K562 (cell line): ENCODE measurements at regions not wholly inside any gene's neighbourhood (a gene's known extent, or its start where the extent isn't known, plus 50 kb on each side); places are given as distances from the start of the nearest gene placed in this dataset.

Source experiments
- ATAC-seq: fragments of 200-7000 bp; cut with Tn5 transposase; 3 replicates; pipeline ENCODE4 v1.9.1; 2020; ENCODE audit warnings: moderate library complexity
- BruUV-seq: library from RNA; stranded (reverse); fragments of 400-500 nt; replicated peaks from 2 replicates; lab custom pipeline; 2021; lab: Mats Ljungman, UMichigan
- CTCF ChIA-PET: fragments of 300-600 bp; formaldehyde crosslinking; extraction: SDS; loops from one replicate; lab custom pipeline; 2021; ENCODE audit warnings: low intra/inter-chr PET ratio; lab: Yijun Ruan, JAX
- POLR2A ChIA-PET: fragments of 300-600, 350-650 bp; sonication (Branson Sonifier 250); formaldehyde crosslinking; extraction: SDS; loops from one replicate; lab custom pipeline; 2021; ENCODE audit warnings: antibody characterized with exemption, inconsistent platforms; lab: Yijun Ruan, JAX
- DNase-seq, 4 experiments: peaks; one replicate each; pipeline versions ENCODE4 v3.0.0 to v3.0.0-alpha.2; 2011 to 2018; ENCODE audit warnings: low spot score in 3 of 4, mixed read lengths in 3 of 4; ENCODE audit errors: extremely low read depth in 1 of 4
- FAIRE-seq: peaks from 2 replicates; lab custom pipeline; 2011; peaks lifted over from hg19 to GRCh38; lab: Jason Lieb, UNC
- H2AFZ ChIP-seq: 2 replicates; pipeline ENCODE4 v1.6.0; 2011; ENCODE audit warnings: low read depth, low read length, control low read depth, inconsistent platforms
- H3K27ac ChIP-seq: fragments of 200-600 bp; 3 replicates; pipeline ENCODE4 v1.8.0; 2011; ENCODE audit warnings: low read depth, mild to moderate bottlenecking, control low read depth, inconsistent platforms, low read length, moderate library complexity, mixed read lengths; ENCODE audit errors: extremely low read depth
- H3K27me3 ChIP-seq, 2 experiments: fragments of 300-600 bp in 1 of 2; 2 replicates in 1 of 2; 3 replicates in 1 of 2; pipeline versions ENCODE4 v1.6.0 to v1.8.0; 2011; ENCODE audit warnings: inconsistent platforms in 2 of 2, low read length in 2 of 2, mild to moderate bottlenecking in 1 of 2, mixed read lengths in 1 of 2, moderate library complexity in 1 of 2; ENCODE audit not compliant: control insufficient read depth in 2 of 2, insufficient read depth in 2 of 2
- H3K36me3 ChIP-seq: fragments of 300-600 bp; 3 replicates; pipeline ENCODE4 v1.8.0; 2011; ENCODE audit warnings: mild to moderate bottlenecking, low read length, inconsistent platforms; ENCODE audit not compliant: control insufficient read depth, insufficient read depth
- H3K4me1 ChIP-seq, 2 experiments: fragments of 200-600 bp in 1 of 2; replicated peaks in 1 of 2; 2 replicates in 1 of 2; 3 replicates in 1 of 2; pipeline versions ENCODE4 v1.5.1 to v1.8.0; 2011; ENCODE audit warnings: inconsistent platforms in 2 of 2, low read length in 2 of 2, mild to moderate bottlenecking in 1 of 2, mixed read lengths in 1 of 2, moderate library complexity in 1 of 2; ENCODE audit not compliant: control insufficient read depth in 2 of 2, insufficient read depth in 2 of 2
- H3K4me2 ChIP-seq: 2 replicates; pipeline ENCODE4 v1.6.1; 2011; ENCODE audit warnings: low read length, control low read depth, inconsistent platforms, mixed read lengths; ENCODE audit not compliant: insufficient read depth
- H3K4me3 ChIP-seq: fragments of 200-600 bp; sonication (generic), shearing (Covaris generic); 2 replicates; pipeline ENCODE4 v1.5.1; 2016; ENCODE audit warnings: control low read depth, inconsistent platforms
- H3K79me2 ChIP-seq: fragments of 200-600 bp; 3 replicates; pipeline ENCODE4 v1.8.0; 2011; ENCODE audit warnings: low read length, inconsistent platforms; ENCODE audit not compliant: control insufficient read depth, insufficient read depth
- H3K9ac ChIP-seq, 2 experiments: 2 replicates each; pipeline versions ENCODE4 v1.6.0 to v1.6.1; 2011; ENCODE audit warnings: low read depth in 2 of 2, low read length in 2 of 2, control low read depth in 1 of 2, inconsistent platforms in 1 of 2, mild to moderate bottlenecking in 1 of 2, mixed read lengths in 1 of 2; ENCODE audit not compliant: insufficient read depth in 1 of 2
- H3K9me1 ChIP-seq: one replicate; pipeline ENCODE4 v1.6.0; 2011; ENCODE audit warnings: inconsistent platforms, mild to moderate bottlenecking, low read length, moderate library complexity; ENCODE audit not compliant: control insufficient read depth, insufficient read depth
- H3K9me3 ChIP-seq: replicated peaks from 2 replicates; pipeline ENCODE4 v1.5.1; 2011; ENCODE audit warnings: low read depth, low read length, inconsistent platforms; ENCODE audit not compliant: control insufficient read depth, insufficient read depth
- H4K20me1 ChIP-seq: replicated peaks from 2 replicates; pipeline ENCODE4 v1.6.1; 2011; ENCODE audit warnings: low read length, inconsistent platforms, mixed read lengths; ENCODE audit not compliant: control insufficient read depth, insufficient read depth
- ARID2 ChIP-seq: fragments of 450-650 bp; IDR thresholded peaks from 2 replicates; pipeline ENCODE4 v1.6.1; 2017; ENCODE audit warnings: antibody characterized with exemption, mild to moderate bottlenecking
- JUND ChIP-seq, 2 experiments: IDR thresholded peaks; 2 replicates in 1 of 2; 3 replicates in 1 of 2; pipeline ENCODE4 v1.6.1; 2011; ENCODE audit warnings: borderline replicate concordance in 2 of 2, low read depth in 2 of 2, low read length in 2 of 2, improper control_type of control experiment in 1 of 2, missing biosample characterization in 1 of 2, missing genetic modification characterization in 1 of 2, missing genetic modification reagents in 1 of 2
- NFXL1 ChIP-seq: fragments of 450-650 bp; formaldehyde crosslinking; IDR thresholded peaks from 2 replicates; pipeline ENCODE4 v1.4.0; 2021; ENCODE audit warnings: mild to moderate bottlenecking
- SMAD2 ChIP-seq: fragments of 150-350 bp; IDR thresholded peaks from 2 replicates; pipeline ENCODE4 v1.6.1; 2014; ENCODE audit warnings: low read depth, mild to moderate bottlenecking, low read length
- SMARCB1 ChIP-seq: IDR thresholded peaks from 2 replicates; pipeline ENCODE4 v1.6.1; 2011; ENCODE audit warnings: improper control_type of control experiment, low read depth; ENCODE audit not compliant: insufficient read length
- SREBF2 ChIP-seq: sonication (generic); formaldehyde crosslinking; IDR thresholded peaks from 2 replicates; pipeline ENCODE4 v1.4.0; 2020; ENCODE audit warnings: mild to moderate bottlenecking, missing genetic modification reagents
- ZNF408 ChIP-seq: fragments of 250-450 bp; sonication (Bioruptor Pico); IDR thresholded peaks from 2 replicates; pipeline ENCODE4 v1.4.0; 2020; ENCODE audit warnings: low read depth, mild to moderate bottlenecking, moderate library complexity
- WGBS: fragments of 100-300 bp; shearing (Covaris generic); methylation state at CpG from one replicate; pipeline ENCODE4 v1.1.6; 2016; ENCODE audit warnings: low coverage, mixed read lengths; ENCODE audit not compliant: insufficient coverage; ENCODE audit errors: missing lambda C conversion rate; 5-methylcytosine and 5-hydroxymethylcytosine counted together
- in situ Hi-C: fragments of 300-500 bp; cut with MboI; formaldehyde crosslinking; loops from 4 replicates; pipeline ENCODE4 v1.15.0; 2018; ENCODE audit warnings: inconsistent platforms, mixed read lengths
- intact Hi-C: fragments of 100-400 bp; cut with micrococcal nuclease; formaldehyde crosslinking; loops from 2 replicates; pipeline ENCODE4 v1.14.2; 2022
- TF ChIP-seq, protein P1 (sequence below): fragments of 250-450 bp; sonication (Bioruptor Pico); IDR thresholded peaks from 2 replicates; pipeline ENCODE4 v1.5.0; 2021; ENCODE audit warnings: mild to moderate bottlenecking, moderate library complexity
- TF ChIP-seq, protein P2 (sequence below): fragments of 450-650 bp; formaldehyde crosslinking; conservative IDR thresholded peaks from 2 replicates; pipeline ENCODE4 v1.4.0; 2022; ENCODE audit warnings: mild to moderate bottlenecking, missing genetic modification characterization
- TF ChIP-seq, protein P3 (sequence below): fragments of 450-650 bp; IDR thresholded peaks from 2 replicates; pipeline ENCODE4 v1.6.1; 2016
- TF ChIP-seq, protein P4 (sequence below): sonication (generic); formaldehyde crosslinking; IDR thresholded peaks from 2 replicates; pipeline ENCODE4 v1.8.1; 2022; ENCODE audit warnings: missing genetic modification reagents

DNA sequence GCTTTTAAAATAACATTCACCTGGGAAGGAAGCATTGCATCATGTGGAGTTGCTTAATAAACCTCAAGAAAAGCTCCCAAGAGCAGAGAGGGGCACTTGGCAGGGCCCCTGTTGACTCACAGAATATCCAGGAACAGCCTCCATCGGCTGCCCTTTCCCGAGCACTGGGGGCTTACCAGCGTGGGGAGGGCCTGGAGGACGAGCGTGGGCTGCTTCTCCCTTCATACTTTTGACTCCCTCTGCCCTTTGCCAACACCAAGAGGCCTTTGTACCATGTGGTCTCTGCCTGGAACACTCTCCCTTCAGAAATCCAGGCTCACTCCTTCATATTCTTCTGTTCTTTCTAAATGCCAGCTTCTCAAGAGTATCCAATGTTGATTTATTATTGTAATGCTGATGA lies 492.1 kb upstream of the TMEM132C start (continued):
- no peak for TF ChIP-seq SMARCB1
- no peak for TF ChIP-seq SMAD2

DNA sequence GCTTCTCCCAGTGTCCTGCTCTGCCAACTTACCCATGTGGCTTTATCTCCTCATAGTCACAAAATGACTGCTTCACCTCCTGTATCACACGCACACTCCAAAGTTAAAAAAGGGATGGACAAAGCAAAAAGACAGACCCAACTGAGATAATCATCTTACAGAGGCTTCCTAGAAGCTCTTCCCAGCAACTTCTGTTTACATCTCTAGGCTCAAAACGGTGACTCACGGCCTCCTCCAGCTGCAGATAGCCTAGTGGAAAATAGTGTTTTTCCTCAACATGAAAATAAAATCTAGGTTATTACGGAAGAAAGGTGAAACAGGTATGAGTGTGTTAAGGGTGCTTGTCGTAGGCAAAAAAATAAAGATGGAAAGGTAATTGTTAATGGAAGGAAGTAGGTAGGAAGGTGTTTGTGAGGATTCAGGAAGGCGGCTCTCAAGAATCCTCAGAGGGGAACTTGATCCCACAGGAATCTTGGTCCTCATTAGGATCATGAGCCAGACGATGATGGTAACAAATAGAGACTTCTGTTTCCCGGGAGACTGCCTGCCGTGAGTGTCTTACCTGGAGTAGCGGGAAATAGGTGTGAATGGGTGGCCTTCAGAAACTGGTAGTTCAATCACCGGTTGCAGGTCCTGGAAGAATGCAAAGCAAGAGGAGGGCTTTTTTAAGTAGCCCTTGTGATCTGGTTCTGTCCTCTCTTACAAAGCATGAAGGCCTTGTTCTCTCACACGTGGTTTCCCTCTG lies 487.5 kb upstream of the TMEM132C start:
- H3K4me1 ChIP-seq: no peaks in the 10 kb centered on the region
- no peak overlapping the region for H3K4me3 ChIP-seq
- ChIA-PET POLR2A (no interaction called here), CTCF (no interaction called here)
- 1% methylated on average over 12 of the region's 12 CpGs for WGBS
- no peak for ATAC-seq
- no peaks in the 10 kb centered on the region for H4K20me1 ChIP-seq
- no peaks in the 10 kb centered on the region for H3K79me2 ChIP-seq
- no peaks in the 10 kb centered on the region for H3K36me3 ChIP-seq
- intact Hi-C loops: no loop called here
- no peak for DNase-seq
- H3K27me3 ChIP-seq: no peaks in the 10 kb centered on the region
- no peak for FAIRE-seq
- no peaks in the 10 kb centered on the region; the same call in 1 of the 2 replicates for H3K9me3 ChIP-seq
- no peak overlapping the region for H3K4me2 ChIP-seq
- BruUV-seq: no TSS peak
- H3K27ac ChIP-seq: no peak overlapping the region
- in situ Hi-C loops: no loop called here
- no peak overlapping the region for H3K9ac ChIP-seq
- no peak overlapping the region for H2AFZ ChIP-seq
- no peaks in the 10 kb centered on the region for H3K9me1 ChIP-seq
- TF ChIP-seq, protein P1, sequence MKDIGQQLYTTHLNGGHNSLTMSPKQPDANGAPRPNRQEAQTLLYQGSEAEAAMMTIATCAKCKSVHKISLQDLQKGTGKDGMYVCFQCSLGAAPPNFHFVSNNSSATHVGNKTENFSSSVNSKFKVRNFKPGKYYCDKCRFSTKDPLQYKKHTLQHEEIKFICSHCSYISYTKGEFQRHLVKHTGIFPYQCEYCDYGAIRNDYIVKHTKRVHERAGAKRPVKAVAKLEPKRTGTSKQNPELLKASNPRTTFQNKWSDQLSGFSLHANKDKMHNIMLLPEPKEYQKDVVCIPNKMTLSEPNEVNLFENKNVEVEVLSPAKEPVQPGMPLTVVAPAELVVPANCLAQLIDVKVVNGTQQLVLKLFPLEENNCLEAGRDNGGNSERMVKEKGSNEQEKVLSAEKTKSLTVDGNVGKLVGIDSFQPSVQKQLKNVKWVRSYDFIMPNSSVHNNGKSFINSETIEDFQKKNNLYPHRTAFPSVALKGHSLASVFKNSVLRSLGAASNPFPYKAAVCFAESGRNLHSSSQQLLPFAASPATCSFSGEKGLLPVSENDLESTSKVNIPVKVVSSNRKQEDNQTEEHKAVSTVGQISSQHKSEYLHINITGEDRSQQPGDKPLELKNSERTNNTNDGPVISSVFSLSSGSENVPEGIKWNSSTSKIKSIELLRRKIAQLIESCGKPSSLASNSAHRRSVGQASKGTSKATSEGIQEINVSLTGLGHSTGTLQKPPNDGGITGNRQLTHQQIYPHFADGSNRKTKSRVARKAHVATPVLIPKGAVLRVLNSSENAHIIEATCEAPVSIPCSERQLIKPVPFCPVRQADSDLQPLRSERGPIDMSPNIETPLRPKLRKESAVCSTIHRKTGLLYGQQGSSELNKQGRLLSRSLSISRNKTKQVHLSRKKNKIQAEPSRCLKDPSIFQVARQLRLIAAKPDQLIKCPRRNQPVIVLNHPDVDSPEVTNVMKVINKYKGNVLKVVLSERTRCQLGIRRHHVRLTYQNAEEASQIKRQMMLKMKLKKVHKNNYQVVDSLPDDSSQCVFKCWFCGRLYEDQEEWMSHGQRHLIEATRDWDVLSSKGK (CRISPR knock-in tag): no peak
- TF ChIP-seq, protein P2, sequence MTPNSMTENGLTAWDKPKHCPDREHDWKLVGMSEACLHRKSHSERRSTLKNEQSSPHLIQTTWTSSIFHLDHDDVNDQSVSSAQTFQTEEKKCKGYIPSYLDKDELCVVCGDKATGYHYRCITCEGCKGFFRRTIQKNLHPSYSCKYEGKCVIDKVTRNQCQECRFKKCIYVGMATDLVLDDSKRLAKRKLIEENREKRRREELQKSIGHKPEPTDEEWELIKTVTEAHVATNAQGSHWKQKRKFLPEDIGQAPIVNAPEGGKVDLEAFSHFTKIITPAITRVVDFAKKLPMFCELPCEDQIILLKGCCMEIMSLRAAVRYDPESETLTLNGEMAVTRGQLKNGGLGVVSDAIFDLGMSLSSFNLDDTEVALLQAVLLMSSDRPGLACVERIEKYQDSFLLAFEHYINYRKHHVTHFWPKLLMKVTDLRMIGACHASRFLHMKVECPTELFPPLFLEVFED: no peak
- TF ChIP-seq, protein P3, sequence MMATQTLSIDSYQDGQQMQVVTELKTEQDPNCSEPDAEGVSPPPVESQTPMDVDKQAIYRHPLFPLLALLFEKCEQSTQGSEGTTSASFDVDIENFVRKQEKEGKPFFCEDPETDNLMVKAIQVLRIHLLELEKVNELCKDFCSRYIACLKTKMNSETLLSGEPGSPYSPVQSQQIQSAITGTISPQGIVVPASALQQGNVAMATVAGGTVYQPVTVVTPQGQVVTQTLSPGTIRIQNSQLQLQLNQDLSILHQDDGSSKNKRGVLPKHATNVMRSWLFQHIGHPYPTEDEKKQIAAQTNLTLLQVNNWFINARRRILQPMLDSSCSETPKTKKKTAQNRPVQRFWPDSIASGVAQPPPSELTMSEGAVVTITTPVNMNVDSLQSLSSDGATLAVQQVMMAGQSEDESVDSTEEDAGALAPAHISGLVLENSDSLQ: no peak
- TF ChIP-seq JUND (IDR thresholded peaks at IDR 0.05; ENCODE audit: borderline replicate concordance, low read depth, low read length): no peak
- no peak for TF ChIP-seq JUND (tag; IDR thresholded peaks at IDR 0.05; ENCODE audit: borderline replicate concordance, low read depth, low read length)
- TF ChIP-seq, protein P4, sequence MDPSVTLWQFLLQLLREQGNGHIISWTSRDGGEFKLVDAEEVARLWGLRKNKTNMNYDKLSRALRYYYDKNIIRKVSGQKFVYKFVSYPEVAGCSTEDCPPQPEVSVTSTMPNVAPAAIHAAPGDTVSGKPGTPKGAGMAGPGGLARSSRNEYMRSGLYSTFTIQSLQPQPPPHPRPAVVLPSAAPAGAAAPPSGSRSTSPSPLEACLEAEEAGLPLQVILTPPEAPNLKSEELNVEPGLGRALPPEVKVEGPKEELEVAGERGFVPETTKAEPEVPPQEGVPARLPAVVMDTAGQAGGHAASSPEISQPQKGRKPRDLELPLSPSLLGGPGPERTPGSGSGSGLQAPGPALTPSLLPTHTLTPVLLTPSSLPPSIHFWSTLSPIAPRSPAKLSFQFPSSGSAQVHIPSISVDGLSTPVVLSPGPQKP: no peak
- no peak for TF ChIP-seq NFXL1
- TF ChIP-seq SREBF2 (CRISPR knock-in tag): no peak
- TF ChIP-seq ZNF408 (CRISPR knock-in tag): no peak
- TF ChIP-seq ARID2: no peak
